CD4-positive, alpha-beta memory T cell (primary cell): ENCODE measurements at regions not wholly inside any gene's neighbourhood (a gene's known extent, or its start where the extent isn't known, plus 50 kb on each side); places are given as distances from the start of the nearest gene placed in this dataset.

Source experiments
- CTCF ChIA-PET: fragments of 350-600 bp; sonication (Branson Sonifier 250); formaldehyde crosslinking; loops from one replicate; lab custom pipeline; 2021; ENCODE audit warnings: inconsistent platforms; ENCODE audit not compliant: partially characterized antibody; lab: Charles Lee
- POLR2A ChIA-PET: fragments of 350-600 bp; sonication (Branson Sonifier 250); formaldehyde crosslinking; loops from one replicate; lab custom pipeline; 2021; ENCODE audit not compliant: partially characterized antibody; lab: Charles Lee
- DNase-seq, 5 donors: peaks; one replicate each; pipeline versions ENCODE4 v3.0.0 to v3.0.0-alpha.2; 2020 to 2022; ENCODE audit warnings: mixed read lengths in 1 of 5
- H3K27ac ChIP-seq: one replicate; pipeline ENCODE4 v1.7.0; 2013; ENCODE audit warnings: low read depth, low read length
- H3K27me3 ChIP-seq: 2 replicates; pipeline ENCODE4 v1.7.0; 2013; ENCODE audit warnings: mild to moderate bottlenecking, low read length, moderate library complexity; ENCODE audit not compliant: insufficient read depth
- H3K36me3 ChIP-seq: 2 replicates; pipeline ENCODE4 v1.7.0; 2013; ENCODE audit warnings: mild to moderate bottlenecking, low read length, moderate library complexity; ENCODE audit not compliant: insufficient read depth
- H3K4me1 ChIP-seq: 2 replicates; pipeline ENCODE4 v1.7.0; 2013; ENCODE audit warnings: mild to moderate bottlenecking, low read length, moderate library complexity; ENCODE audit not compliant: insufficient read depth
- H3K4me3 ChIP-seq, 2 donors: one replicate each; pipeline ENCODE4 v1.7.0; 2013; ENCODE audit warnings: low read length in 2 of 2, mild to moderate bottlenecking in 1 of 2
- H3K9me3 ChIP-seq, 2 donors: one replicate each; pipeline ENCODE4 v1.7.0; 2013; ENCODE audit warnings: low read length in 2 of 2, control low read depth in 1 of 2; ENCODE audit not compliant: control insufficient read depth in 1 of 2
- H3K27ac Mint-ChIP-seq, 7 donors: one replicate each; pipeline ENCODE4 v1.8.0; 2020 to 2021; ENCODE audit warnings: mixed read lengths in 7 of 7, mild to moderate bottlenecking in 6 of 7, inconsistent platforms in 3 of 7, moderate library complexity in 3 of 7
- H3K27me3 Mint-ChIP-seq, 2 donors: one replicate each; pipeline ENCODE4 v1.8.0; 2020 to 2021; ENCODE audit warnings: mixed read lengths in 2 of 2
- H3K36me3 Mint-ChIP-seq, 2 donors: one replicate each; pipeline ENCODE4 v1.8.0; 2020 to 2021; ENCODE audit warnings: mixed read lengths in 2 of 2, inconsistent platforms in 1 of 2, mild to moderate bottlenecking in 1 of 2
- H3K4me1 Mint-ChIP-seq, 4 donors: one replicate each; pipeline ENCODE4 v1.8.0; 2020 to 2021; ENCODE audit warnings: mixed read lengths in 4 of 4, mild to moderate bottlenecking in 1 of 4
- H3K4me3 Mint-ChIP-seq, 8 donors: one replicate each; pipeline ENCODE4 v1.8.0; 2020 to 2021; ENCODE audit warnings: mixed read lengths in 8 of 8, mild to moderate bottlenecking in 7 of 8, moderate library complexity in 6 of 8, inconsistent platforms in 3 of 8
- H3K9me3 Mint-ChIP-seq, 8 donors: one replicate each; pipeline ENCODE4 v1.8.0; 2020 to 2021; ENCODE audit warnings: mixed read lengths in 8 of 8, mild to moderate bottlenecking in 5 of 8, inconsistent platforms in 3 of 8, moderate library complexity in 1 of 8
- intact Hi-C: fragments of 100-400 bp; cut with micrococcal nuclease; formaldehyde crosslinking; loops from one replicate; pipeline ENCODE4 v1.15.1; 2023

- Histone ChIP-seq H3K27ac (no peak overlapping the region), H3K4me1 (peaks cover 6% of the 10 kb centered on the region), H3K27me3 (peaks cover 5% of the 10 kb centered on the region), H3K4me3 (no peak overlapping the region), H3K9me3 (no peaks in the 10 kb centered on the region), H3K36me3 (no peaks in the 10 kb centered on the region)
- intact Hi-C loops = no loop called here
- no peak for DNase-seq
- Mint-ChIP-seq H3K4me1 (peaks cover 8 to 38% (median 26%) of the 10 kb centered on the region in 4 donors), H3K27ac (no peak overlapping the region), H3K4me3 (no peak overlapping the region), H3K27me3 (peaks cover 17 to 23% of the 10 kb centered on the region in 2 donors), H3K9me3 (no peaks in the 10 kb centered on the region), H3K36me3 (no peaks in the 10 kb centered on the region)
- ChIA-PET POLR2A (no interaction called here), CTCF (interaction anchor here (0.8 to 11.7 kb wide), 3 partner anchors 25 to 170 kb away, joined by 3 to 276 read pairs (median 11); no protein-coding TSS in a partner anchor)
These were observed 91.9 kb downstream of the IRF8 start for GRCh38 chr16:85990861-85991301.

DNA sequence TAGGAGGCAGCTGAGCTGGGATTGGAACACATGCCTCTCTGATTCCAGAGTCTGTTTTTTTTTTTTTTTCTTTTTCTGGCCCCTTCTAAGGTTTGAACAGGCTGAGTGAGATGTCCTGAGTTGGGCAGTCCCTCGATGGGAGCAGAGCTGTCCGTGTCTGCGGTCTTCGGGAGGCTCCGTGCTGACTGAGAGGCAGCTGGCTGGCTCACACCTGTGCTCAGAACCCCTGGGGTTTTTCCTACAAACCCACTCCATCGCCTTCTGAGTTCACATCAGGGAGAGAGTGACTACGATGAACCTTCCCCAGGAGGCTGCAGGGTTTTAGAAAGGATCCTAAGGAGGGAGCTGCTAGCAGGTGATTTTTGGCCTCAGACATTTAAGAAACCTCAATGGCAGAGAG, 92.5 kb downstream of the IRF8 start:
- intact Hi-C loops = no loop called here

DNA sequence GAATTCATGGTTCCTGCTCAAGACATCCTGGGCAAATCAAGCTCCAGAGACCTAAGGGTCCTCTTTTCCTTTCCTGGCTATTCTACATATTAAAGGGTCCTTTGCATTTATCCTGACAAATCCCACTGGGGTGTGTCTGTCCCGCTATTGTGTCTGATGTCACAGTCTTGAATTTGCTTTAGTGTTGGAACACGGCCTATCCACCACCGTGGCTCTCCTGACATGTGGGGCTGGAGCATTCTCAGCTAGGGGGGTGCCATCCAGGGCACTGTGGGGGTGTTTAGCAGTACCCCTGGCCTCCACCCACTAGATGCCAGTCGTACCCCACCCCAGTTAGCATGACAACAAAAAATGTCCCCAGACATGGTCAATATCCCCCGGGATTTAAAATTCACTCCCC, 92.9 kb downstream of the IRF8 start:
- H3K9me3 ChIP-seq = no peaks in the 10 kb centered on the region
- CTCF ChIA-PET = interaction anchor here (11.7 kb wide), 1 partner anchor 171 kb away, joined by 276 read pairs; no protein-coding TSS in a partner anchor
- peaks cover 5% of the 10 kb centered on the region for H3K27me3 ChIP-seq
- no peaks in the 10 kb centered on the region for H3K9me3 Mint-ChIP-seq
- peak overlapping the region in 1 of 7 donors; percentile 59 for H3K27ac Mint-ChIP-seq
- intact Hi-C loops = no loop called here
- DNase-seq = no peak
- H3K4me1 ChIP-seq = peaks cover 12% of the 10 kb centered on the region
- H3K4me3 Mint-ChIP-seq = no peak overlapping the region
- H3K36me3 Mint-ChIP-seq = no peaks in the 10 kb centered on the region
- POLR2A ChIA-PET = no interaction called here
- H3K27me3 Mint-ChIP-seq = peaks cover 17 to 25% of the 10 kb centered on the region in 2 donors
- H3K27ac ChIP-seq = no peak overlapping the region
- peaks cover 9 to 39% (median 28%) of the 10 kb centered on the region in 4 donors for H3K4me1 Mint-ChIP-seq
- no peaks in the 10 kb centered on the region for H3K36me3 ChIP-seq
- H3K4me3 ChIP-seq = no peak overlapping the region

More for the DNA sequence above, 92.5 kb downstream of the IRF8 start:
- H3K36me3 Mint-ChIP-seq = no peaks in the 10 kb centered on the region
- H3K4me3 ChIP-seq = no peak overlapping the region
- DNase-seq = no peak
- ChIA-PET CTCF (interaction anchor here (11.7 kb wide), 1 partner anchor 170 kb away, joined by 276 read pairs; no protein-coding TSS in a partner anchor), POLR2A (no interaction called here)
- no peak overlapping the region for H3K27ac ChIP-seq
- no peaks in the 10 kb centered on the region for H3K9me3 Mint-ChIP-seq
- H3K27me3 Mint-ChIP-seq = peaks cover 17 to 25% of the 10 kb centered on the region in 2 donors
- H3K4me1 ChIP-seq = peaks cover 11% of the 10 kb centered on the region
- no peak overlapping the region for H3K4me3 Mint-ChIP-seq
- no peaks in the 10 kb centered on the region for H3K36me3 ChIP-seq
- H3K9me3 ChIP-seq = no peaks in the 10 kb centered on the region
- H3K4me1 Mint-ChIP-seq = peaks cover 10 to 42% (median 30%) of the 10 kb centered on the region in 4 donors
- H3K27me3 ChIP-seq = peaks cover 5% of the 10 kb centered on the region
- H3K27ac Mint-ChIP-seq = no peak overlapping the region

- Mint-ChIP-seq H3K27me3 (peaks cover 17 to 25% of the 10 kb centered on the region in 2 donors), H3K4me3 (no peak overlapping the region), H3K9me3 (no peaks in the 10 kb centered on the region), H3K4me1 (peaks cover 9 to 37% (median 27%) of the 10 kb centered on the region in 4 donors), H3K36me3 (no peaks in the 10 kb centered on the region), H3K27ac (no peak overlapping the region)
- CTCF ChIA-PET = interaction anchor here (11.7 kb wide), 1 partner anchor 171 kb away, joined by 276 read pairs; no protein-coding TSS in a partner anchor
- Histone ChIP-seq H3K27me3 (peaks cover 5% of the 10 kb centered on the region), H3K9me3 (no peaks in the 10 kb centered on the region), H3K27ac (no peak overlapping the region), H3K36me3 (no peaks in the 10 kb centered on the region), H3K4me1 (peaks cover 7% of the 10 kb centered on the region), H3K4me3 (no peak overlapping the region)
- intact Hi-C loops = no loop called here
- POLR2A ChIA-PET = no interaction called here
- DNase-seq = no peak
These were observed 93.4 kb downstream of the IRF8 start for GRCh38 chr16:85992359-85992758.

GRCh38 chr16:85992779-85993178, 93.8 kb downstream of the IRF8 start:
- no peaks in the 10 kb centered on the region for H3K9me3 Mint-ChIP-seq
- Histone ChIP-seq H3K27me3 (peaks cover 4% of the 10 kb centered on the region), H3K9me3 (no peaks in the 10 kb centered on the region)

GRCh38 chr16:85994492-85995490, 95.8 kb downstream of the IRF8 start:
- Mint-ChIP-seq H3K4me3 (peak overlapping the region in 3 of 8 donors; percentile 69 to 79 (median 70)), H3K4me1 (peaks cover 12 to 29% (median 23%) of the 10 kb centered on the region in 4 donors)

More at GRCh38 chr16:85992779-85993178, 93.8 kb downstream of the IRF8 start:
- Mint-ChIP-seq H3K4me3 (no peak overlapping the region), H3K4me1 (peaks cover 9 to 35% (median 27%) of the 10 kb centered on the region in 4 donors), H3K27ac (no peak overlapping the region), H3K27me3 (peaks cover 17 to 25% of the 10 kb centered on the region in 2 donors), H3K36me3 (no peaks in the 10 kb centered on the region)
- POLR2A ChIA-PET = no interaction called here
- Histone ChIP-seq H3K27ac (no peak overlapping the region), H3K4me3 (no peak overlapping the region), H3K4me1 (peaks cover 6% of the 10 kb centered on the region), H3K36me3 (no peaks in the 10 kb centered on the region)
- intact Hi-C loops = no loop called here
- DNase-seq = no peak
- CTCF ChIA-PET = interaction anchor here (11.7 kb wide), 1 partner anchor 172 kb away, joined by 276 read pairs; no protein-coding TSS in a partner anchor

More at GRCh38 chr16:85994492-85995490, 95.8 kb downstream of the IRF8 start:
- no peak overlapping the region for H3K4me3 ChIP-seq
- H3K4me1 ChIP-seq = peaks cover 15% of the 10 kb centered on the region
- H3K27me3 ChIP-seq = no peaks in the 10 kb centered on the region
- ChIA-PET CTCF (interaction anchor here (1.1 to 11.7 kb wide), 2 partner anchors 21 to 174 kb away, joined by 4 to 276 read pairs; no protein-coding TSS in a partner anchor), POLR2A (no interaction called here)
- H3K27me3 Mint-ChIP-seq = peaks cover 5 to 12% of the 10 kb centered on the region in 2 donors
- no peaks in the 10 kb centered on the region for H3K36me3 Mint-ChIP-seq
- H3K9me3 Mint-ChIP-seq = no peaks in the 10 kb centered on the region
- no peaks in the 10 kb centered on the region for H3K36me3 ChIP-seq
- no peak overlapping the region for H3K27ac ChIP-seq
- DNase-seq = no peak
- no peak overlapping the region for H3K27ac Mint-ChIP-seq
- intact Hi-C loops = no loop called here
- H3K9me3 ChIP-seq = no peaks in the 10 kb centered on the region
